Neural progenitor cell (in vitro differentiated cells): ENCODE measurements at regions not wholly inside any gene's neighbourhood (a gene's known extent, or its start where the extent isn't known, plus 50 kb on each side); places are given as distances from the start of the nearest gene placed in this dataset.

Experiments
- CTCF ChIP-seq: fragments of 200-600 bp; sonication (generic); IDR thresholded peaks from 2 replicates; pipeline ENCODE4 v1.5.1; 2017; ENCODE audit warnings: antibody characterized with exemption, mild to moderate bottlenecking
- EZH2 ChIP-seq: fragments of 200-600 bp; sonication (generic); IDR thresholded peaks from 2 replicates; pipeline ENCODE4 v1.6.1; 2017; ENCODE audit warnings: antibody characterized with exemption, mild to moderate bottlenecking, moderate library complexity
- EZH2phosphoT487 ChIP-seq: fragments of 200-600 bp; sonication (generic); IDR thresholded peaks from 2 replicates; pipeline ENCODE4 v1.6.1; 2017; ENCODE audit warnings: antibody characterized with exemption

GRCh38 chr3:181782306-181782954, 70.7 kb downstream of the SOX2 start:
- TF ChIP-seq EZH2, result no peak
- no peak for TF ChIP-seq EZH2phosphoT487
- TF ChIP-seq CTCF, result no peak
